Esophagus muscularis mucosa (tissue), 3 donors: ENCODE measurements at regions not wholly inside any gene's neighbourhood (a gene's known extent, or its start where the extent isn't known, plus 50 kb on each side); places are given as distances from the start of the nearest gene placed in this dataset.

Experiments used
- EP300 ChIP-seq: sonication (generic); formaldehyde crosslinking; IDR thresholded peaks from one replicate; pipeline ENCODE4 v1.6.1; 2017; ENCODE audit warnings: antibody characterized with exemption
- TF ChIP-seq, protein P1 (sequence below), 3 experiments: fragments of 200-600 bp in 2 of 3; fragments of 450-650 bp in 1 of 3; sonication (generic) in 2 of 3; IDR thresholded peaks; one replicate each; pipeline ENCODE4 v1.5.1; 2017 to 2019; ENCODE audit warnings: antibody characterized with exemption in 3 of 3, mild to moderate bottlenecking in 2 of 3, moderate library complexity in 1 of 3

DNA sequence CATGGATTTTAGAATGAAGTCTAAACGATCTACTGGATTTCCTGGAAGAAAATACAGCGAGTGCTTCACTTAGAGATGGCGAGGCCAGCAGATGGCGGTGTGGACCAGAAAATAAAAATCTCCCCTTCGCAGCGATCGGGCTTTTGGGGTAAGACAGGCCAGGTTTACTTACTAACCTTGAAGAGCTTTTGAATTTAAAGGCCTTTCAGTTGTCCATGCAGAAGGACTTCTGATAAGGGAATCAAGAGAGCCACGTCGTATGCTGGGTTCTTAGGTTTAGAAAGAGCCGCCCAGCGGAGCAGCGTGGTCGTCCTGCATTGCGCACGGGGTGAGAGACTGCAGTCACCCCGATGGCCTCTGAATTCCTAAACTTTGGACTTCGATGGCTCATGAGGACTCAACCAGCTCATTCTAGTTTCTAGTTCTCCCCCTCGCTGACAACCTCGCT is 125.2 kb upstream of the RALGAPA2 start:
- TF ChIP-seq, protein P1, sequence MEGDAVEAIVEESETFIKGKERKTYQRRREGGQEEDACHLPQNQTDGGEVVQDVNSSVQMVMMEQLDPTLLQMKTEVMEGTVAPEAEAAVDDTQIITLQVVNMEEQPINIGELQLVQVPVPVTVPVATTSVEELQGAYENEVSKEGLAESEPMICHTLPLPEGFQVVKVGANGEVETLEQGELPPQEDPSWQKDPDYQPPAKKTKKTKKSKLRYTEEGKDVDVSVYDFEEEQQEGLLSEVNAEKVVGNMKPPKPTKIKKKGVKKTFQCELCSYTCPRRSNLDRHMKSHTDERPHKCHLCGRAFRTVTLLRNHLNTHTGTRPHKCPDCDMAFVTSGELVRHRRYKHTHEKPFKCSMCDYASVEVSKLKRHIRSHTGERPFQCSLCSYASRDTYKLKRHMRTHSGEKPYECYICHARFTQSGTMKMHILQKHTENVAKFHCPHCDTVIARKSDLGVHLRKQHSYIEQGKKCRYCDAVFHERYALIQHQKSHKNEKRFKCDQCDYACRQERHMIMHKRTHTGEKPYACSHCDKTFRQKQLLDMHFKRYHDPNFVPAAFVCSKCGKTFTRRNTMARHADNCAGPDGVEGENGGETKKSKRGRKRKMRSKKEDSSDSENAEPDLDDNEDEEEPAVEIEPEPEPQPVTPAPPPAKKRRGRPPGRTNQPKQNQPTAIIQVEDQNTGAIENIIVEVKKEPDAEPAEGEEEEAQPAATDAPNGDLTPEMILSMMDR (IDR thresholded peaks at IDR 0.05) = peak; percentile 58 to 68 (median 67)
- no peak for TF ChIP-seq EP300
